ENCODE measurements at regions not wholly inside any gene's neighbourhood (a gene's known extent, or its start where the extent isn't known, plus 50 kb on each side); places are given as distances from the start of the nearest gene placed in this dataset.

DNA sequence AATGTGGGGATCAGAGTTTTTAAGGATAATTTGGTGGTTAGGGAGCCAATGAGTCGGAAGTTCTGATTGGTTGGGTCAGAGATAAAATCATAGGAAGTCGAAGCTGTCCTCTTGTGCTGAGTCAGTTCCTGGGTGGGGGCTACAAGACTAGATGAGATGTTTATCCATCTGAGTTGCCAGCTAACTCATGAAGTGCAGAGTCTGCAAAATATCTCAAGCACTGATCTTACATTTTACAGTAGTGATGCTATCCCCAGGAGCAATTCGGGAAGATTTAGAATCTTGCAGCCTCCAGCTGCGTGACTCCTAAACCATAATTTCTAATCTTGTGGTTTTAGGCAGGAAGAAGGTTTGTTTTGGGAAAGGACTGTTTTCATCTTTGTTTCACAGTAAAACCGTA, 565.8 kb upstream of the SPANXN1 start:
- Histone ChIP-seq H3K9me3 (no peaks in the 10 kb centered on the region), H3K4me3 (no peak overlapping the region), H3K36me3 (no peaks in the 10 kb centered on the region), H3K27ac (no peak overlapping the region), H3K4me1 (no peaks in the 10 kb centered on the region), H3K27me3 (no peaks in the 10 kb centered on the region)
- no peak for DNase-seq
- WGBS, 2 donors = 65 to 67% methylated on average over 5 of the region's 5 CpGs
- intact Hi-C loops (cut with DNase I) = no loop called here
- TF ChIP-seq, protein P1, sequence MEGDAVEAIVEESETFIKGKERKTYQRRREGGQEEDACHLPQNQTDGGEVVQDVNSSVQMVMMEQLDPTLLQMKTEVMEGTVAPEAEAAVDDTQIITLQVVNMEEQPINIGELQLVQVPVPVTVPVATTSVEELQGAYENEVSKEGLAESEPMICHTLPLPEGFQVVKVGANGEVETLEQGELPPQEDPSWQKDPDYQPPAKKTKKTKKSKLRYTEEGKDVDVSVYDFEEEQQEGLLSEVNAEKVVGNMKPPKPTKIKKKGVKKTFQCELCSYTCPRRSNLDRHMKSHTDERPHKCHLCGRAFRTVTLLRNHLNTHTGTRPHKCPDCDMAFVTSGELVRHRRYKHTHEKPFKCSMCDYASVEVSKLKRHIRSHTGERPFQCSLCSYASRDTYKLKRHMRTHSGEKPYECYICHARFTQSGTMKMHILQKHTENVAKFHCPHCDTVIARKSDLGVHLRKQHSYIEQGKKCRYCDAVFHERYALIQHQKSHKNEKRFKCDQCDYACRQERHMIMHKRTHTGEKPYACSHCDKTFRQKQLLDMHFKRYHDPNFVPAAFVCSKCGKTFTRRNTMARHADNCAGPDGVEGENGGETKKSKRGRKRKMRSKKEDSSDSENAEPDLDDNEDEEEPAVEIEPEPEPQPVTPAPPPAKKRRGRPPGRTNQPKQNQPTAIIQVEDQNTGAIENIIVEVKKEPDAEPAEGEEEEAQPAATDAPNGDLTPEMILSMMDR (IDR thresholded peaks at IDR 0.05) = no peak
- no peak for TF ChIP-seq POLR2A (IDR thresholded peaks at IDR 0.05)

DNA sequence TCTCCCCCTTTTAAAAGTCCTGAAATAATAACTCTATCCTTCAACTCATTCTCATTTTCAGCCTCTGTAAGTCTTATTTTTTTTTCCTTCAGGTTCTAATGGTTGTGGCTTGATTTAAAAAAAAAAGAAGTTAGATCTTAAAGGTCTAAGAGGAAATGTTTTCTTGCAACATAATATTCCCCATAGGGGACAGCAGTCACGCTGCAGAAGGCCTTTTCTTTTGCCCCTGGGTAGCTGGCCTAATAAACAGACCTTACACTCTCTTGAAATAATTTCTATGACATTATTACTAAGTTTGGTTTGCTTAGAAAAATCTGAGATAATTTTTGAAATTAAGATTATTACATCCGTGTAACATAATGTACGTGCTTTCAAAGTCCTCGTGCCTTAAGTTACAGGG, 564.1 kb upstream of the SPANXN1 start:
- H3K4me1 ChIP-seq = no peaks in the 10 kb centered on the region
- no peaks in the 10 kb centered on the region for H3K27me3 ChIP-seq
- DNase-seq = no peak
- 69 to 85% methylated on average over 4 of the region's 4 CpGs for WGBS, 2 donors
- intact Hi-C loops (cut with DNase I) = no loop called here
- no peaks in the 10 kb centered on the region for H3K36me3 ChIP-seq
- H3K27ac ChIP-seq = no peak overlapping the region
- no peak for TF ChIP-seq POLR2A (IDR thresholded peaks at IDR 0.05)
- TF ChIP-seq, protein P1 (IDR thresholded peaks at IDR 0.05) = no peak
- no peak overlapping the region for H3K4me3 ChIP-seq
- H3K9me3 ChIP-seq = no peaks in the 10 kb centered on the region

DNA sequence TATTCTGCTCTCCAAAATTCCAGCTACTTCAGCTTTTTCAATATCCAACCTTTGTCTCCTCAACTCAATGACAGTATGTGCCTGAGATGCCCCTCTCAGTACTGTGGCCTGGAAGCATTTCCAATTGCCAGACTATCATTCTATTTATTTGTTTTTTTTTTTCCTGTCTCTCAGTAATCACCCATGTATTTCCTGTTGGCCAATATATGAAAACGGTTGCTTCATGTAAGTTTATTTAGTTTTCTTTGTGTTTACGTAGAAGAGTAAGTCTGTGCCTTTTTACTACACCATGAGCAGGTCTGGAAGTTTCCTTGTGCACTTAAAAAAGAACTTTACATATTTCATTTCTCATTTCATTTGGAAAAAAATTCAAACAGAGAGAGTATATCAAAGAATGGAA, 537.5 kb upstream of the SPANXN1 start:
- no peaks in the 10 kb centered on the region for H3K9me3 ChIP-seq
- H3K4me1 ChIP-seq = no peaks in the 10 kb centered on the region
- no peaks in the 10 kb centered on the region for H3K36me3 ChIP-seq
- 28 to 57% methylated on average over 1 to 2 of the region's 2 CpGs for WGBS, 2 donors
- no peak overlapping the region for H3K4me3 ChIP-seq
- intact Hi-C loops (cut with DNase I) = no loop called here
- DNase-seq = no peak
- no peak overlapping the region for H3K27ac ChIP-seq
- H3K27me3 ChIP-seq = no peaks in the 10 kb centered on the region
- no peak for TF ChIP-seq POLR2A (IDR thresholded peaks at IDR 0.05)
- TF ChIP-seq, protein P1 (IDR thresholded peaks at IDR 0.05) = no peak

DNA sequence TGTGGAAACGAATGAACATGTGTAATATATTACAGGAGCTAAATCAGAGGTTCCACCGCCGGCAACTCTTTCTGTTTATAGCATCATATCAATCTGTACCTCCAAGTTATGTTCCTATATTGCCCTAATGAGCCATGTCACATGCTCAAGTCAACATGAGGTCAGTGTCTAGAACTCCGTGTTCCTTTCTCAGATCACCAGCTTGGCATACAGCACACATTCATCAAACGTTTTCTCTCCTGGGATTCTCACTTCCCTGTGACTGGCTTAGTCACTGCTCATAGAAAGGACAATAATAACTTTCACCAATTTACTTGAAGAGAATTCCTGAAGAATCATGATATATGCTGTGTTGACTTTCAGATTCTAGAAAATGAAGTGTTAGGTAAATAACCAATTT, 532.0 kb upstream of the SPANXN1 start:
- no peak for TF ChIP-seq POLR2A (IDR thresholded peaks at IDR 0.05)
- TF ChIP-seq, protein P1 (IDR thresholded peaks at IDR 0.05) = no peak
- no peaks in the 10 kb centered on the region for H3K27me3 ChIP-seq
- no peaks in the 10 kb centered on the region for H3K4me1 ChIP-seq
- no peak overlapping the region for H3K4me3 ChIP-seq
- no peaks in the 10 kb centered on the region for H3K9me3 ChIP-seq
- DNase-seq = no peak
- H3K36me3 ChIP-seq = no peaks in the 10 kb centered on the region
- H3K27ac ChIP-seq = no peak overlapping the region
- intact Hi-C loops (cut with DNase I) = no loop called here
- WGBS, 2 donors = 71 to 75% methylated on average over 5 of the region's 5 CpGs

DNA sequence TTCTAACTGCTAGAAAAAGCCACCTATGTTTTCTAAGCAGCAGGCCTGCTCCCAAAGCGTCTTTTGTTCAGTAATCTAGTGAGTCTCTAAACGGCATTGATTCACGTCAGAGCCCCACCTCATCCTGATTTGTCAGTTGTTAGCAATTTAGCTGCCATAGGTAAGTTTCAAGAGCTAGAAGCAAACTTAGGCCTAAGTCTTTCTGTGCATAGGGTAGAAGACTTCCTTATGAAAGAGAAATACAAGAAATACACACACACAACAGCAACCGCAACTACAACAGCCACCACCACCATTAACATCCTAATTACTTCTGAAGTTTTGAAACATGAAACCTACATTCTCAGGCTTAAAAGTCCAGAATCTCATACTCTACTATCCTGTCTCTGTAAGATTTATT, 531.1 kb upstream of the SPANXN1 start:
- WGBS, 2 donors = 53 to 77% methylated on average over 4 of the region's 4 CpGs

More for the DNA sequence above, 531.1 kb upstream of the SPANXN1 start:
- DNase-seq = no peak
- no peak for TF ChIP-seq POLR2A (IDR thresholded peaks at IDR 0.05)
- TF ChIP-seq, protein P1 (IDR thresholded peaks at IDR 0.05) = no peak
- no peaks in the 10 kb centered on the region for H3K27me3 ChIP-seq
- intact Hi-C loops (cut with DNase I) = no loop called here
- no peaks in the 10 kb centered on the region for H3K9me3 ChIP-seq
- no peak overlapping the region for H3K27ac ChIP-seq
- no peaks in the 10 kb centered on the region for H3K4me1 ChIP-seq
- no peaks in the 10 kb centered on the region for H3K36me3 ChIP-seq
- H3K4me3 ChIP-seq = no peak overlapping the region
